Uterus (tissue), 2 donors: ENCODE measurements at regions not wholly inside any gene's neighbourhood (a gene's known extent, or its start where the extent isn't known, plus 50 kb on each side); places are given as distances from the start of the nearest gene placed in this dataset.

Experiments
- POLR2A ChIP-seq, 2 donors: fragments of 450-650 bp; IDR thresholded peaks; one replicate each; pipeline ENCODE4 v1.6.1; 2016; ENCODE audit warnings: antibody characterized with exemption in 2 of 2, mild to moderate bottlenecking in 1 of 2, moderate library complexity in 1 of 2
- TF ChIP-seq, protein P1 (sequence below), 4 experiments: fragments of 200-600 bp in 2 of 4; fragments of 450-650 bp in 2 of 4; sonication (generic) in 2 of 4; IDR thresholded peaks; one replicate each; pipeline ENCODE4 v1.5.1; 2016 to 2019; ENCODE audit warnings: antibody characterized with exemption in 4 of 4, mild to moderate bottlenecking in 2 of 4, moderate library complexity in 1 of 4

DNA sequence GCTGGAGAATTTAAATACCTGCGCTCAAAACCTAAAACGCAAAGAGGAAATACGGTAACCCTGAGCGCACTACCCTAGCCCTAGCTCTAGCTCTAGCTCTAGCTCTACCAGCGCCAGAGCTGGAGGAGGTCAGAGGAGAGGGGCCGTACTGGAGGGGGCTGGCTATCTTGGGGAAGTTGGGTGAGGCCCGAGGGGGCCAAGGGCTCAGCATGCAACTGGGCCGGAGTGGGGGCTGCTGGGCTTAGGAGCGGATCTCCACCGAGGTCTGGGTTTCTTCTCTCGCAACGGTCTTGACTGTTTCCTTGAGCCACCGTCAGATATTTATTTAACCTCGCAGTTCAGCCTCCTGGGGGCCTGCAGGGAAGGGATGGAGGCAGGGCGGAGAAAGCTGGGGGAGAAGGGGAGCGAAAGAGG, 91.0 kb downstream of the NCR2 start:
- TF ChIP-seq, protein P1, sequence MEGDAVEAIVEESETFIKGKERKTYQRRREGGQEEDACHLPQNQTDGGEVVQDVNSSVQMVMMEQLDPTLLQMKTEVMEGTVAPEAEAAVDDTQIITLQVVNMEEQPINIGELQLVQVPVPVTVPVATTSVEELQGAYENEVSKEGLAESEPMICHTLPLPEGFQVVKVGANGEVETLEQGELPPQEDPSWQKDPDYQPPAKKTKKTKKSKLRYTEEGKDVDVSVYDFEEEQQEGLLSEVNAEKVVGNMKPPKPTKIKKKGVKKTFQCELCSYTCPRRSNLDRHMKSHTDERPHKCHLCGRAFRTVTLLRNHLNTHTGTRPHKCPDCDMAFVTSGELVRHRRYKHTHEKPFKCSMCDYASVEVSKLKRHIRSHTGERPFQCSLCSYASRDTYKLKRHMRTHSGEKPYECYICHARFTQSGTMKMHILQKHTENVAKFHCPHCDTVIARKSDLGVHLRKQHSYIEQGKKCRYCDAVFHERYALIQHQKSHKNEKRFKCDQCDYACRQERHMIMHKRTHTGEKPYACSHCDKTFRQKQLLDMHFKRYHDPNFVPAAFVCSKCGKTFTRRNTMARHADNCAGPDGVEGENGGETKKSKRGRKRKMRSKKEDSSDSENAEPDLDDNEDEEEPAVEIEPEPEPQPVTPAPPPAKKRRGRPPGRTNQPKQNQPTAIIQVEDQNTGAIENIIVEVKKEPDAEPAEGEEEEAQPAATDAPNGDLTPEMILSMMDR (IDR thresholded peaks at IDR 0.05): no peak
- TF ChIP-seq POLR2A (IDR thresholded peaks at IDR 0.05): no peak
